ENCODE measurements at regions not wholly inside any gene's neighbourhood (a gene's known extent, or its start where the extent isn't known, plus 50 kb on each side); places are given as distances from the start of the nearest gene placed in this dataset.

GRCh38 chr17:79498854-79499253, 112.0 kb downstream of the RBFOX3 start:
- TF ChIP-seq, protein P1, sequence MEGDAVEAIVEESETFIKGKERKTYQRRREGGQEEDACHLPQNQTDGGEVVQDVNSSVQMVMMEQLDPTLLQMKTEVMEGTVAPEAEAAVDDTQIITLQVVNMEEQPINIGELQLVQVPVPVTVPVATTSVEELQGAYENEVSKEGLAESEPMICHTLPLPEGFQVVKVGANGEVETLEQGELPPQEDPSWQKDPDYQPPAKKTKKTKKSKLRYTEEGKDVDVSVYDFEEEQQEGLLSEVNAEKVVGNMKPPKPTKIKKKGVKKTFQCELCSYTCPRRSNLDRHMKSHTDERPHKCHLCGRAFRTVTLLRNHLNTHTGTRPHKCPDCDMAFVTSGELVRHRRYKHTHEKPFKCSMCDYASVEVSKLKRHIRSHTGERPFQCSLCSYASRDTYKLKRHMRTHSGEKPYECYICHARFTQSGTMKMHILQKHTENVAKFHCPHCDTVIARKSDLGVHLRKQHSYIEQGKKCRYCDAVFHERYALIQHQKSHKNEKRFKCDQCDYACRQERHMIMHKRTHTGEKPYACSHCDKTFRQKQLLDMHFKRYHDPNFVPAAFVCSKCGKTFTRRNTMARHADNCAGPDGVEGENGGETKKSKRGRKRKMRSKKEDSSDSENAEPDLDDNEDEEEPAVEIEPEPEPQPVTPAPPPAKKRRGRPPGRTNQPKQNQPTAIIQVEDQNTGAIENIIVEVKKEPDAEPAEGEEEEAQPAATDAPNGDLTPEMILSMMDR (IDR thresholded peaks at IDR 0.05), result no peak

DNA sequence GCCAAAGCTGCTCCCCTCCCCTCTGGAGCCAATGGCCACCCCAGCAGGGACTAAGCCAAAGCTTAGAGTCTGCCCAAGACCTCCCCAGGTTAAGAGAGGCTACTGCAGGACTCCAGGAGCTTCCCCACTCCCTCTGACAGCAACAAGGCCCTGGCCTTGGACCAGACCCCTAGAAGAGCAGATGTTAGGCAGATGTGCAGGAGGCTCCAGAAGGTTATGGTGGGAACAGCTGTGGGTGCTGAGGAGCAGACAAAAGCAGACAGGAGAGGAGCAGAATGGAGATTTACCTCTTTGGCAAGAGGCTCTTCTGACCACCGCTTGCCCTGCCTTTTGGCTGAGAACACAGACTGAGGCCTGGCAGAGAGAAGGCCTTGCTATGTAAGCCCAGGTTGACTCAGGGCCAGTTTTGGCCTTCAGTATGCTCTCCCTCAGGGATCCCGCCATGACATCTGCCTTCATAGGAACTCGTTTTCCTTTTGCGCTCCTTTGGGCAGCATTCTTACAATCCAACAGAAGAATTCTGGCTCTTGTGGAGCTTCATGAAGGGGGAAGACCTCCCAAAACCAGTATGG, 113.0 kb downstream of the RBFOX3 start:
- TF ChIP-seq, protein P1 (IDR thresholded peaks at IDR 0.05), result no peak

- TF ChIP-seq, protein P1 (IDR thresholded peaks at IDR 0.05), result no peak
Observed at GRCh38 chr17:79496422-79497005, 114.3 kb downstream of the RBFOX3 start.

- TF ChIP-seq, protein P1 (IDR thresholded peaks at IDR 0.05), result no peak
Observed at GRCh38 chr17:79495665-79496064, 115.2 kb downstream of the RBFOX3 start.

- TF ChIP-seq, protein P1 (IDR thresholded peaks at IDR 0.05), result no peak
Observed at GRCh38 chr17:79491006-79491405, 119.8 kb downstream of the RBFOX3 start.

- TF ChIP-seq, protein P1 (IDR thresholded peaks at IDR 0.05), result no peak
Observed at GRCh38 chr17:79490530-79490929, 120.3 kb downstream of the RBFOX3 start.

DNA sequence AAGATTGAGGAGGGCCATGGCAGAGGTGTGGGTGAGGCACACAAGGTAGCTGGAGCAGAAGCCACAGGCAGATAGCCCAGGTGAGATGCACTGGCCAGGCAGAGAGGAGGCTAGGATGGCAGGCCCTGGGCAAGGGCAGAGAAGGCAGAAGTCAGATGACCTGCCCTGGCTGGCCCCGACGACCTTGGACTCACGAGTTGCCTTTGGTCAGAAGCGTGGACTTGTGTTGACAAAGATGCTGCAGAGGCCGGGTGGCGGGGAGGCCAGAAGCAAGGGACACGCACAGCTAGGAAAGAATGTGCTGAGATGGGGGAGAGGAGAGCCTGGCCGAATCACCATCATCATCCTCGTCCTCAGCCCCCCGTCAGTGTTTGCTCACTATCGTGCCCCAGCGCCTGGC, 123.7 kb downstream of the RBFOX3 start:
- TF ChIP-seq, protein P1 (IDR thresholded peaks at IDR 0.05), result no peak

GRCh38 chr17:79485991-79486390, 124.9 kb downstream of the RBFOX3 start:
- TF ChIP-seq, protein P1 (IDR thresholded peaks at IDR 0.05), result no peak

All from LNCAP (cell line).